CD14-positive monocyte (primary cell): ENCODE measurements at regions not wholly inside any gene's neighbourhood (a gene's known extent, or its start where the extent isn't known, plus 50 kb on each side); places are given as distances from the start of the nearest gene placed in this dataset.

Experiments
- DNase-seq, 3 donors: peaks; one replicate each; pipeline ENCODE4 v3.0.0-alpha.2; 2011 to 2022
- H2AFZ ChIP-seq: 2 replicates; pipeline ENCODE4 v1.6.0; 2012; ENCODE audit warnings: mild to moderate bottlenecking, low read depth, low read length, inconsistent platforms; ENCODE audit not compliant: insufficient read depth, poor library complexity, severe bottlenecking
- H3K27ac ChIP-seq, 2 donors: 1 replicate in 1 of 2; 2 replicates in 1 of 2; pipeline ENCODE4 v1.5.1; 2012 to 2013; ENCODE audit warnings: low read length in 2 of 2, control low read depth in 1 of 2, inconsistent platforms in 1 of 2, low read depth in 1 of 2, mild to moderate bottlenecking in 1 of 2
- H3K27me3 ChIP-seq, 2 donors: one replicate each; pipeline versions ENCODE4 v1.6.0 to v1.6.1; 2011 to 2013; ENCODE audit warnings: low read length in 2 of 2; ENCODE audit not compliant: control insufficient read depth in 2 of 2, insufficient read depth in 2 of 2
- H3K36me3 ChIP-seq, 2 donors: replicated peaks in 1 of 2; 1 replicate in 1 of 2; 2 replicates in 1 of 2; pipeline versions ENCODE4 v1.5.1 to v1.6.1; 2012 to 2013; ENCODE audit warnings: low read length in 2 of 2, control low read depth in 1 of 2, inconsistent platforms in 1 of 2, mild to moderate bottlenecking in 1 of 2; ENCODE audit not compliant: insufficient read depth in 2 of 2, control insufficient read depth in 1 of 2
- H3K4me1 ChIP-seq, 2 donors: 1 replicate in 1 of 2; 2 replicates in 1 of 2; pipeline versions ENCODE4 v1.5.1 to v1.6.1; 2012 to 2013; ENCODE audit warnings: low read length in 2 of 2, control low read depth in 1 of 2, inconsistent platforms in 1 of 2, mild to moderate bottlenecking in 1 of 2, moderate library complexity in 1 of 2; ENCODE audit not compliant: insufficient read depth in 2 of 2, control insufficient read depth in 1 of 2
- H3K4me2 ChIP-seq: replicated peaks from 2 replicates; pipeline ENCODE3; 2012; ENCODE audit warnings: low read length, moderate library complexity, mild to moderate bottlenecking; ENCODE audit not compliant: poor library complexity, severe bottlenecking; ENCODE audit errors: extremely low read depth
- H3K4me3 ChIP-seq, 3 experiments: fragments of 200-600 bp in 1 of 3; sonication (generic) in 1 of 3; replicated peaks in 1 of 3; 1 replicate in 2 of 3; 2 replicates in 1 of 3; pipeline ENCODE4 v1.5.1; 2011 to 2013; ENCODE audit warnings: low read length in 3 of 3, mild to moderate bottlenecking in 3 of 3, control low read depth in 2 of 3, low read depth in 2 of 3, inconsistent platforms in 1 of 3, moderate library complexity in 1 of 3
- H3K79me2 ChIP-seq: 2 replicates; pipeline ENCODE4 v1.6.0; 2012; ENCODE audit warnings: mild to moderate bottlenecking, control low read depth, inconsistent platforms, low read length, moderate library complexity; ENCODE audit not compliant: insufficient read depth
- H3K9ac ChIP-seq: 2 replicates; pipeline ENCODE4 v1.6.0; 2017; ENCODE audit warnings: low read length, mild to moderate bottlenecking; ENCODE audit not compliant: insufficient read depth, poor library complexity, severe bottlenecking
- H3K9me3 ChIP-seq, 2 donors: replicated peaks in 1 of 2; 1 replicate in 1 of 2; 2 replicates in 1 of 2; pipeline versions ENCODE4 v1.5.1 to v1.6.1; 2012 to 2013; ENCODE audit warnings: low read length in 2 of 2, control low read depth in 1 of 2; ENCODE audit not compliant: control insufficient read depth in 1 of 2, insufficient read depth in 1 of 2
- H4K20me1 ChIP-seq: 2 replicates; pipeline ENCODE4 v1.6.0; 2012; ENCODE audit warnings: mild to moderate bottlenecking, low read length, control low read depth, moderate library complexity; ENCODE audit not compliant: insufficient read depth
- H3K27ac Mint-ChIP-seq, 7 donors: one replicate each; pipeline ENCODE4 v1.8.0; 2020; ENCODE audit warnings: mild to moderate bottlenecking in 7 of 7, mixed read lengths in 7 of 7, moderate library complexity in 6 of 7, inconsistent platforms in 2 of 7
- H3K27me3 Mint-ChIP-seq, 3 donors: one replicate each; pipeline ENCODE4 v1.8.0; 2021 to 2022; ENCODE audit warnings: low read depth in 3 of 3, mild to moderate bottlenecking in 3 of 3, mixed read lengths in 3 of 3, moderate library complexity in 3 of 3, inconsistent platforms in 1 of 3
- H3K36me3 Mint-ChIP-seq, 2 donors: one replicate each; pipeline ENCODE4 v1.8.0; 2020; ENCODE audit warnings: mixed read lengths in 2 of 2, inconsistent platforms in 1 of 2, mild to moderate bottlenecking in 1 of 2
- H3K4me1 Mint-ChIP-seq: one replicate; pipeline ENCODE4 v1.8.0; 2020; ENCODE audit warnings: mild to moderate bottlenecking, mixed read lengths
- H3K4me3 Mint-ChIP-seq, 2 donors: one replicate each; pipeline ENCODE4 v1.8.0; 2020; ENCODE audit warnings: mild to moderate bottlenecking in 2 of 2, mixed read lengths in 2 of 2, moderate library complexity in 1 of 2
- H3K9me3 Mint-ChIP-seq, 7 donors: one replicate each; pipeline ENCODE4 v1.8.0; 2020 to 2022; ENCODE audit warnings: mixed read lengths in 7 of 7, mild to moderate bottlenecking in 6 of 7, moderate library complexity in 6 of 7, inconsistent platforms in 2 of 7
- CTCF ChIP-seq: fragments of 200-600 bp; IDR thresholded peaks from one replicate; pipeline ENCODE4 v1.8.0; 2022; ENCODE audit warnings: antibody characterized with exemption, mild to moderate bottlenecking
- WGBS: methylation state at CpG from one replicate; pipeline ENCODE4 v1.1.5; 2013; ENCODE audit warnings: missing lambda C conversion rate; ENCODE audit not compliant: insufficient coverage; 5-methylcytosine and 5-hydroxymethylcytosine counted together
- intact Hi-C, 2 donors: fragments of 100-400 bp; cut with micrococcal nuclease; formaldehyde crosslinking; loops; one replicate each; pipeline versions ENCODE4 v1.15.0 to v1.15.1; 2023

GRCh38 chr12:13442457-13442856, 245.9 kb downstream of the EMP1 start:
- no peaks in the 10 kb centered on the region for H3K27me3 Mint-ChIP-seq
- WGBS = no CpG with 5 or more reads among the region's 1 CpG
- no peak overlapping the region for H3K27ac Mint-ChIP-seq
- Histone ChIP-seq H3K9me3 (no peaks in the 10 kb centered on the region), H4K20me1 (no peaks in the 10 kb centered on the region), H3K9ac (no peak overlapping the region), H3K27ac (no peak overlapping the region), H3K4me1 (no peaks in the 10 kb centered on the region), H3K27me3 (no peaks in the 10 kb centered on the region), H3K79me2 (no peaks in the 10 kb centered on the region), H3K4me2 (no peak overlapping the region), H2AFZ (no peak overlapping the region), H3K4me3 (no peak overlapping the region), H3K36me3 (no peaks in the 10 kb centered on the region)
- intact Hi-C loops = no loop called here
- peaks cover 0 to 2% (median 0%) of the 10 kb centered on the region in 7 donors for H3K9me3 Mint-ChIP-seq
- TF ChIP-seq CTCF = no peak
- H3K4me1 Mint-ChIP-seq = no peaks in the 10 kb centered on the region
- no peak overlapping the region for H3K4me3 Mint-ChIP-seq
- DNase-seq = no peak
- H3K36me3 Mint-ChIP-seq = no peaks in the 10 kb centered on the region

- Histone ChIP-seq H3K27me3 (no peaks in the 10 kb centered on the region), H3K79me2 (no peaks in the 10 kb centered on the region), H3K9me3 (no peaks in the 10 kb centered on the region), H3K4me3 (no peak overlapping the region), H3K9ac (no peak overlapping the region), H2AFZ (no peak overlapping the region), H3K4me1 (no peaks in the 10 kb centered on the region), H3K36me3 (no peaks in the 10 kb centered on the region), H3K27ac (no peak overlapping the region), H4K20me1 (no peaks in the 10 kb centered on the region), H3K4me2 (no peak overlapping the region)
- peaks cover 0 to 2% (median 0%) of the 10 kb centered on the region in 3 donors for H3K27me3 Mint-ChIP-seq
- no peak overlapping the region for H3K4me3 Mint-ChIP-seq
- no peak for TF ChIP-seq CTCF
- H3K36me3 Mint-ChIP-seq = no peaks in the 10 kb centered on the region
- H3K9me3 Mint-ChIP-seq = peaks cover 0 to 2% (median 0%) of the 10 kb centered on the region in 7 donors
- H3K4me1 Mint-ChIP-seq = no peaks in the 10 kb centered on the region
- H3K27ac Mint-ChIP-seq = no peak overlapping the region
- intact Hi-C loops = no loop called here
- no peak for DNase-seq
- 85% methylated on average over 2 of the region's 6 CpGs for WGBS
Observed at GRCh38 chr12:13440844-13441243, 244.3 kb downstream of the EMP1 start.
